Putamen (tissue), 1 donor: ENCODE measurements at regions not wholly inside any gene's neighbourhood (a gene's known extent, or its start where the extent isn't known, plus 50 kb on each side); places are given as distances from the start of the nearest gene placed in this dataset.
A peak's percentile ranks its signal among the peaks of the same experiment; 100 is the strongest.

ENCODE experiments used
- DNase-seq: peaks from one replicate; pipeline ENCODE4 v3.0.0-alpha.2; 2016; ENCODE audit warnings: low spot score

DNA sequence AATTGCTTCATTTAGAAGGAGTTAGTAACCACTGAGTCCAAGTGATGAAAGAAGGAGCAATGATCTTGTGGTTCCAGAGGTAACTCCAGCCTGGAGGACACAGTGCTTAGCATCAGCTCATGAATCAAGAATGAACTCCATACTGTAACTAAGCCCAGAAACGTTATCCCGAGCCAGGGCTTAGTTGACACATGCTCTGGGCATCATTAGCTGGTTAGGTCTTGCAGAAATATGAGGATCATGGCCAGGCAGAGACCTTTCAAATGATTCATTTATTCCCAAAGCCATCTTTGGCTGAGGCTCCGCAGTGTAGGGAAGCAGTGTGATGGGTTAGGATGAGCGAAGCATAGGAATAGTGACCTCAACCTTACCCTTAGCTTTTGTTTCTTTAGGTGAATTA is 277.4 kb downstream of the FAM76B start:
- no peak for DNase-seq

DNA sequence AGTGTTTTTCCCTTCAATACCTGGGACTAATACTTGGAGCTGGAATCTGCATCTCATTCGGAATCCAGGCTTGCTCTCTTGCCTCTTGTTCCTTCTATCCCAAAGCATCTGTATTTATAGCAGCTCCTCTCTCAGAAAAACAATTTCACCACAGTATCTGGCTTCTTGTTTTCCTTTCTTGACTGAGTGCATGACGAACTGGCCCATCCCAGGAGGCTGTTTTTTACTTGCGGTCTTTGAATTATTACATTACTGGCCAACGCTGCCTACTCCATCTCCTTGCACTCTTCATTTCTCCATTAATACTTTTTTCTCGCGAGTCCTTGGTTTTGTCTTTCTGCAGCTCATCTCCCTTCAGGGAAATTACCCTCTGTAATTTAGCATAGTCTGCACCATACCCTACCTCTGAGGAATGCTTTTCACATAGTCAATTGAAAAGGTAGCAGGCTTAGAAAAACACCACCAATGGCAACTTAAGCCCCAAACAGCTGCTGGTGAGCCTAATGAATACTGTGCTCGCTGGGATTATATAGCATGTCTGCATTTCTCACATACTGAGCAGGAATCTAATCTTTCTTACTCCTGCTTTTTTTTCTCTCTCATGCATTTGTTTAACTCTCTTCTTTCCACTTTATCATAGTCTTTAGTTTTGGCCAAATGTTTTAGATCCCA is 277.4 kb upstream of the SESN3 start:
- no peak for DNase-seq

DNA sequence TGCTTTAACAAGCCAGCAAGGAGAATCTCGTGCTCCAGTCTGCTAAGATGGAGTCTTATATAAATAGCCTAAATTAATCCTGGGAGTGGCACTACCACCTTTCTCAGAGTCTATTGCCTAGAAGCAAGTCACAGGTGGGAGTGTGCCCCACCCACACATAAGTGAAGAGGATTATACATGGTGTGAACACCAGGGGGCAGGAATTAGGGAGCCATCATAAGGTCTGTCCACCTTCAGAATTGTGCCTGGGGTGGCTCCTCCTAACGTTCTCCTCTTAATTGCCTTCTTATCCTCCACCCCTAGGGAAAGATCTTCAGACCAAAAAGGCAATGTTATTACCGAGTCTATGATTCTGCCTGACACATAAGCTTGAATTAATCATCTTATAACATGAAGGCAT is 276.8 kb upstream of the SESN3 start:
- no peak for DNase-seq

DNA sequence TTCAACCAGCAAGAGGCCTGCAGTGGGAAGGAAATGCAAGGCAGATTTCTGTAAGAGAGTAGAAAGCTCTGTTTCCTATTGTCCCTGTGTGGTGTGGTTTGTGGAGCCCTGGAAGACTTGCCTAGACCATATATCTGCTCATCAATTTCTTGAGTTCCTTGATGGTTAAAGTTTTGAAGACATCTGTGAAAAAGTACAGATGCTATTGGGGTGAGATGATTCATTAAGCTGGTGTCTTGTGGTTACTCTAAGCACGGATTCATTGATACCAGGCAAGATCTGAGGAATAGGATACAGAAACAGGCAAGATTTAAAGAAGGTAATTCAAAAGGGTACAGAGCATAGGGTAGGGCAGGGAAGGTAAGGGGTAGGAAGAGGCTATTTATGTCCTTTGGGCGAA is 275.8 kb upstream of the SESN3 start:
- DNase-seq, result no peak

DNA sequence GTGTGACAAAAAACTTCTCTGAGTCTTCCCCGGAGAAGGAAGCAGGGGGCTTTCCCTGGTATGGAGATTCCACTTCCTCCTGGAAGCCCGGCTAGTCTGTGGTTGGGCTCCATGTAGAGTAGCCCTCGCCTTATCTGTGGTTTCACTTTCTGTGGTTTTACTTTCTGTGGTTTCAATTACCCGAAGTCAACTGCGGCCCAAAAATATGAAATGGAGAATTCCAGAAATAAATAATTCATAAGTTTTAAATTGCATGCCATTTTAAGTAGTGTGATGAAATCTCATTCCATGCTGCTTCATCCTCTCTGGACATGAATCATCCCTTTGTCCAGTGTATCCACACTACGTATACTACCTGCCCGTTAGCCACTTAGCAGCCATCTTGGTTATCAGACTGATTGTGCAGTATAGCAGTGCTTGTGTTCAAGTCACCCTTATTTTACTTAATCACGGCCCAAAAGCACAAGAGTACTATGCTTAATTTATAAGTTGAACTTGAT is 275.0 kb upstream of the SESN3 start:
- no peak for DNase-seq

DNA sequence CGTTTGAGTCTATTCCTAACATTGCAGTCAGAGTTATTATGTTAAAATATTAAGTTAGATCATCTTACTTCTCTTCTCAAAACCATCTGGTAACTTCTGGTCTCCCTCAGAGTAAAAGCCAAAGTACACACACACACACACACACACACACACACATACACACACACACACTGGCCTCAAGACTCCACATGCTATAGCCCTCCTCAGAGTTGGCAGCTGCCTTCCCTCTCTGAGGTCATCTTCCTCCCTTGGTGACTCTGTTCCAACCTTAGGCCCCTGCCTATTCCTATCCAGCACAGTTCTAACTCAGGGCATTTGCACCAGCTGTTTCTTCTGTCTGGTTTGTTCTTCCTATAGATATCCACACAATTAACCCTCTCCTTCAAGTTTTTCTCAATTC is 272.0 kb upstream of the SESN3 start:
- no peak for DNase-seq

DNA sequence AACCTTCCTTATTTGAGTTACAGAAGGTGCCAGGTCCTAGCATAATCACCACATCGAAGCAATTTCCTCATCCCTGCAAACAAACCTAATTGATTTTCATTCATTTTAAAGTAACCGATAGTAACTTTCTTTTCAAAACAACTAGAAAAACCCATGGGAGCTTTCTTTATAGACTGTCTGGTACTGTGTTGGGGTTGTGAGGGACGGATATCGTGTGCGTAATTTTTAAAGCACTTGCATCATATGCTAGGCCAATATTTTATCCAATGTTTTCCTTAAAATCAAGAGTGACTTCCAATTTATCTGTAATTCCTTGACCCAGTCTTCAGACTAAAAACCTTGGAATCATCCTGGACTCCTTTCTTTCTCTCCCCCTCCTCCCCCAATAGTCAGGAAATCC is 271.5 kb upstream of the SESN3 start:
- DNase-seq, result no peak

DNA sequence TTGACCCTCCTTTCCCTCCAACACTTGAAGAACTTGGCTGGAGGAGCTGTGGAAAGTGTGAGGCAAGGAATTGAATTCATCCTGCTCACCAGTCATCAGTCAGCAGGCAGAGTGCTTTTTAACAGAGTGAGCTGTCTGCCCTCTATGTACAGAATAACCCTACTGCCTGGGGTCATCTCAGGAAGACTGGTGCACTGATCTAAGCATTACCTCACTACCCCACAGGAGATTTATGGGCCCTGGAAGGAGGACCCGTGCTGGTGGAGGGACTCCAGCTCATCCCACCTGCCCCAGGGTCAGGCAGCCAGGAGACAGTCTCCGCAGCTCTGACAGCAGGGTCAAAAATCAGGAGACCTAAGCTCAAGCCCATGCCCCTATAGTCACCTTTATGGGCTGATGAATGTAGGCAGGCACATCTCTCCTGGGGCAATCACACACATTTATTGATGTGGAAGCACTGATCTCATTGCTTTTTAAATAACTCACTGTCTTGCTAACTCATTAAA is 270.8 kb upstream of the SESN3 start:
- no peak for DNase-seq

DNA sequence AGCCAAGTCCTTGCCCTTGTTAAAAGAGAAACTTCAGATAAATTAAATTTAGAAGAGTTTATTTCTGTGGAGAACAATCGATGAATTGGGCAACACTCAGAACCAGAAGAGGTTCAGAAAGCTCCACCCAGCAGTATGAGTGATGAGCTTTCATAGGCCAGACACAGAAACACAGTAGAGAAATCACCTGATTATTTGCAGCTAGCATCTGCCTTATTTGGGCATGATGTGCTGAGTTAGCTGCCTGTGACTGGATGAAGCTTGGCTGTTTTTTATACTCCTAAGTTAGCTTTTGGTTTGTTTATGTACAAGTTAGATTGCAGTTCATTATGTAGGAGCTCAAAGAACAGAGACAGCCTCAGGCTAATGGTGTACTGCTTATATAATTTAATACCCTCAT is 269.5 kb upstream of the SESN3 start:
- DNase-seq, result no peak

DNA sequence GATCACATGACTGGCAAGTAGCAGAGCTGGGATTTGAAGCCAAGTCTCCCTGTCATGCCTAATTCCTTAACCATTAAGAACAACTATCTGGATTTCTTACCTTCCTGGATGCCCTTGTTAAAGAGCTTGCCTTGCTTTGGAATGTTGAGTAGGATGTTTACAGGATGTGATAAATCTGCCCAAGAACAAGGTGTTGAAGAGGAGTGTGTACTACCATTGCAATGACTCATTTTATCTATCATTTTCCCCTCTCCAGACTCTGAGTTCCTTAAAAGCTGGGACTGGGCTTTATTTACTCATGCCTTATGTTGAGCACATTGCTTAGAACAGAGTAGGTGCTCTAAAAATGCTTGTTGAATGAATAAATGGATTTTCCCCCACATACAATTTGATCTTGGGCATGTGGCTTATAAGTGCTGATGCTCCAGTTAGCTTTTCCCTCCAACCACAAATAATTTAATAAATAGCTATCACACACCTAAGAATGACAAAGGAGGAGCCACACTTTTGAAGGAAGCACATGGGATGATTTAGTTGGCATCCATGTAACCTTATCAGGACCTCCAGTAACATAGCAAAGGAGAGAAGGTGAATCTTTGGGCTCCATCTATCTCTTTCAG is 268.6 kb upstream of the SESN3 start:
- DNase-seq, result no peak

DNA sequence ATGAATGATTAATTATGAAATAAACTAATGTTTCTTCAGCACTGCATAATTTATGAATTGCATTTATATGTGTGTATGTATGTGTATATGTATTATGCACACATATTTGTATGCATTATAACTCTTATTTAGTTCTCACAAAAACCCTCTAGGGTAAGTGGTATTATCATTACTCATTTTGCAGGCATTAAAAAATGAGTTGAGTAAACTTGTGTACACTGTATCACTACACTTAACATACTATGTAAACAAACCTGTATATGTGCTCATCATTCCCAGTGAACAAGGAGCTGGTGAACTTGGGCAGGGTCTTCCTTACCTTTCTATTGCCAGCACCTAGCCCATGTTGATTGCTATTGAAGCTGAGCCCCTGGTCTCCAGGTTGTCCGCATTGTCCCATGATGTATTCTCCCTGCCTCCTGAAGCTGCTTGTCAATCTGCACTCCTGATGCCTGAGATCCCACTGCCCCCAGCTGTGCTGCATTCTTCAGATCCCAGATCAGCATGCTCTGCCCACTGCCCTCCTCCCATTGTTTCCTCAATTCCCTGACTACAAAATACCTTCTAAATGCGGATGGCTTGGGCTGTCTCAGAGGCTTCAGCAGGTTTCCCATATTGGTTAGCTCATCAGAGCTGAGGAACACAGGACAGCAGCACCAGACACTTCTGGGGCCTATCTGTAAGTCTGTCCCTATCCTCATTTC is 267.9 kb upstream of the SESN3 start:
- no peak for DNase-seq

DNA sequence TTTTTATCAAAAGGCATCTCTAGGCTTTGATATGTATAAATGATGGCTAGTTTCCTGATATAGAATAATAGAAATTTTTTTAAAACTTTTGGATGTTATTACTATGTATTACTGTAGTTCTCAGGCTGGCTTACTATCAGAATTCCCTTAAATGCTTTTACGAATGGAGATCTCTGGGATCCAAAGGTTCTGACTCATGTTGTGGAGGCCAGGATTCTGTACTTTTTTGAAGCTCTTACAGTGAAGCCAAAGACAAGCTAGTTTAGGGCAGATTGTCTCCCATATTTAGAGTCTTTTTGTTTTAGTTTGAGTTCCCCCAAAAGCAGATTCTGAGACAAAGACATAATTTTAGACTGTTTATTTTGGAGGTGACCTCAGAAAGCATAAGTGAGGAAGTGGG is 265.9 kb upstream of the SESN3 start:
- no peak for DNase-seq

DNA sequence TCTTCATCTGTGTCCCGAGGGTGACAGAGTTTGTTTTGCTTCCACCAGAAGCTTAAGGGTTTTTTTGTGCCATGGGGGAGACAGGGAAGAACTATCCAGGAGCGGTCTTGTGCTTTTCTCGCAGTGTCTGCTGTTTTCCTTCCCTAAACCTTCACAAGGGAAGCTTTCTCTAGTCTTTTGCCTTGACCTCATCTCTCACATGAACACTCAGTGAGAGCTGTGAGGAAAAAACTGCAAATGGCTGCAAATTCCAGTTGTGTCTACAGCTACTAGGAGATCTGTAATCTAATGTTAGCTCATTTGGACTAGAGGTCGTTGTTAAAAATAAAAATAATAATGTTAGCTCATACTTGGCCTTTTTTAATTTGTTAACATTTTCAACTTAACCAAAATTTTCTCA is 264.7 kb upstream of the SESN3 start:
- no peak for DNase-seq

DNA sequence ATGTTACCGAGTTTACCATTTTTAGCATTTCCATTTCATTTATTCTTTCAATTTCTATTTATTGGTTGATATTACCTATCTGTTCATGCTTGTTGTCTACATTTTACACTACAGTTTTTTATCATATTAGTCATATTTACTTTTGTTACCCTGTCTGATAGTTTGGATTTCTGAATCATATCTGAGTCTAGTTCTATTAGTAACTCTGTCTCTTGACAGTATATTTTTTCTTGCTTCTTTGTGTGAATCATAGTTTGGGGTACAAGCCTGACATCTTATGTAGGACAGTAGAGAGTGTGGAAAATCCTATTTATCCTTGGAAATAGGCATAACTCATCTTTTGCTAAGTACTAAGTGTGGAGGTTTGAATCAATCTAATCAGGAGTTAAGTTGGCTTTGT is 263.9 kb upstream of the SESN3 start:
- DNase-seq, result no peak

DNA sequence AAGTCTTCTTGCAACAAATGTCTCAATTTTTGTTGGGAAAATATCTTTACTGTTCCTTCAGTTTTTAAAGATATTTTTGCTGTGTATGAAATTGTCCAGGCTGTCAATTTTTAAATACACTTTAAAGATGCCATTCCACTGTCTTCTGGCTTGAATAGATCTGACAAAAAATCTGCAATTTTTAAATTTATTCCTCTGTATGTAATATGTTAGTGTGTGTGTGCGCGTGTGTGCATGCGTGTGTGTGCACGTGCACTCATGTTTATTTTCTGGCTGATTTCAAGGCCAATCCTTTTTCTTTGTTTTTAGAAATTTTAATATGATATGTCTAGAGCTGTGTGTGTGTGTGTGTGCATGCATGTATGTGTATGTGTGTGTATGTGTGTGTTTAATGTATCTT is 263.2 kb upstream of the SESN3 start:
- DNase-seq, result no peak

DNA sequence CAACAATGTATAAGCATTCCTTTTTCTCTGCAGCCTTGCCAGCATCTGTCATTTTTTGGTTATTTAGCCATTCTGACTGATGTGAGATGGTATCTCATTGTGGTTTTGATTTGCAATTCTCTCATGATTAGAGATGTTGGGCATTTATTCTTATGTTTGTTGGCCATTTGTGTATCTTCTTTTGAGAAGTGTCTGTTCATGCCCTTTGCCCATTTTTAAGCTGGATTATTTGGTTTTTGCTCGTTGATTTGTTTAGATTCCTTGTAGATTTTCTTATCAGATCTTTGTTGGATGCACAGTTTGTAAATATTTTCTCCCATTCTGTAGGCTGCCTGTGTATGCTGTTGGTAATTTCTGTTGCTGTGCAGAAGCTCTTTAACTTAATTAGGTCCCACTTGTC is 259.6 kb upstream of the SESN3 start:
- no peak for DNase-seq

DNA sequence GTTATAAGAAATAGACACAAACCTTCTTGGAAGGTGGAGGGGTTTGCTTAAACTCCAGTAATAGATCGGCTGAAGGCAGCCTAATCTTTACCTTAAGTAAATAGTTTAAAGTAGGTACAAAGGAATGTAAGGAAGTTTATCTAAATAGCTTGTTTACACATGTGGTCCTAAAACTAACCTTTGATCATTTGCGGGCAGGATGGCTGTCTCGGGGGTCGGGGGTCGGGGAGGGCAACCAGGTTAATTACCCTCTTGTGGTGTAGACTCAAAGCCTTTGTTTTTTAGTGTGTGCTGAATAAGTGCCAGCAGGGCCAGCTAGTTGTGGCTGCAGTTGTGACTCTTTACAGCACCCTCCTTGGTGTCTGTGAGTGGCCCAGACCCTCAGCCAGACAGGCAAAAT is 256.9 kb upstream of the SESN3 start:
- DNase-seq, result no peak

DNA sequence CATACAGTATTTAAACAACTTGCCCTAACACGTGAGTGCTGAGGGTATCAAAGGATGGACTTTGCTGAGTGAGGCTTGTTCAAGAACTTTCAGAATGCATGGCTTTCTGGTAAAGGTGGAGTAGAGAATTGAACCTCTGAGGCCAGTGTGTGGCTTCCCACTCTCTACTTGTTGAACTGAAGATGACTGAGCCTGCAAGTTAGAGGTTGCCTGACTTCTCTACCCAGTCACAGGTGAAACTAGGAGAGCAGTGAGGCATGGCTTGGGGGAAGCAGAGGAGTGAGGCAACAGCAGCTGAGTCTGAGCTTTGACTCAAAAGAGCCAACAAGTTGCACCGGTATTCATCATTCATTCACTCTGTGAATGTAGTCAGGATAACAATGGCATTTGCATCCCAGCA is 256.4 kb upstream of the SESN3 start:
- no peak for DNase-seq

DNA sequence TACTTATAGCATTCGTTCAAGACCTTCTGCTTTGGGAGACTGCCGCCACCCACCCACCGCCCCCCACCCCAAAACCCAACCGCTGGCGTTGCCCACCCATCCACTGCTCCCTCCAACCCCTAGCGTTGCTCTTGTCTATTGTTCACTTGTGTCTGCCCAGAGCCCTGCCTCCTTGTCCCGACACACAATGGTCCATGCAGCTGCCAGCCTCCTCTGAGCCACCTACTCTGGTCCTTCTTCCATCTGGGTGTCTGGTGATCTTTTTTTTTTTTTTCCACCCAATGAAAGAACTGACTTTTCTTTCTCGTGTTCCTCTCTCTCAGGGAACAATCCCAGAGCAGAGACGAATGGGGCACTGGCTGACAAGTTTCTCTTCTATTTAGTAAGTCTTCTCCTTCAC is 256.0 kb upstream of the SESN3 start:
- DNase-seq, result peak; percentile 27

DNA sequence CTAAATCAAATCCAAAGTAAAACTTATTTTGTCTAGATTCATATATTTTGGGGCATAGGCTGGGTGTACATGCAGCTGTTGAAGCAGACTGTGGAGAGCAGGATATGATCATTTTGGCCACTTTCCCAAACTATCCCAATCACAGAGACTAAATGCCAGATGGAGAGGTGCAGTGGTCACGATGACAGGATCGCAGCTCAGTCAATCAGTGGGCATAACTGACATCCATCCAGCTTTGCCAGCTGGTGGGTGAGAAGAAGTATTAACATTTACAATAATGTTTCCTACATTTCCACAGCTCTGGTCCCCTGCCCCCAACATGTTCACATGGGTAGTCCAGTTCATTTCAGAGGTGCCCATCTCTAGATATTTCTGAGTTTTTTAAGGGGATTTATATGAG is 255.5 kb upstream of the SESN3 start:
- DNase-seq, result no peak

DNA sequence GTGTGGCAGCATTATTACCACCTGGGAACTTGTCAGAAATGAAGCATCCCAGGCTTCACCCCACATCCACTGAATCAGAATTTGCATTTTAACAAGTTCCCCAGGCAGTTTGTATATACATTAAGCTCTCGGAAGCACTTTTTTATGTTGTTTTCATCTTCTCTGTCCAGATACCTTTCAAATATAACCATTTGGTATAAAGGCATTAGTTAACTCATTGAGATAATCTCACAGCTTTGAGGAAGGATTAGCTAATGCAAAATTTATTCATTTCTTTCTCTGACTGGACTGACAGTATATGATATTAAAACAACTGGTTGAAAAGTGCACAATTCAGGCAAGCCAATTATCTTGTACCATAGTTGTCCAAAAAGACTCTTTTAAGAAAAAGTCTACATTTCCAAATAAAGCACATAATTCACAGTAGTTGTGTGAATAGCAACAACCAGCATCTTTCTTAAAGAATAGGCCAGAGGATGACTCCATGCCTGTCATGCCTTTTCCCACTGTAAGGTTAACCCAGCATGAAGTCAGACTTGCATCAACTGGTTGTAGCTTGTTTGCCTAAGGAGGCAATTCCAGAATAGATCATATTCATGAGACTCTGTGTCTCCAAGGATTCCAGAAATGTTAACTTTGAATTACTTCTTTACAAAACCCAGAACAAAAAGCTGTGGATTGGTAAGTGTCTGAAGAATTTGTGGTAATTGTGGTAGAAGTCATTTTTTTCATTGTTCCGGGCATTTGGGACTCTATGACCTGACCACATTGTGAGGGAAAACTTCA is 254.3 kb upstream of the SESN3 start:
- DNase-seq, result no peak

DNA sequence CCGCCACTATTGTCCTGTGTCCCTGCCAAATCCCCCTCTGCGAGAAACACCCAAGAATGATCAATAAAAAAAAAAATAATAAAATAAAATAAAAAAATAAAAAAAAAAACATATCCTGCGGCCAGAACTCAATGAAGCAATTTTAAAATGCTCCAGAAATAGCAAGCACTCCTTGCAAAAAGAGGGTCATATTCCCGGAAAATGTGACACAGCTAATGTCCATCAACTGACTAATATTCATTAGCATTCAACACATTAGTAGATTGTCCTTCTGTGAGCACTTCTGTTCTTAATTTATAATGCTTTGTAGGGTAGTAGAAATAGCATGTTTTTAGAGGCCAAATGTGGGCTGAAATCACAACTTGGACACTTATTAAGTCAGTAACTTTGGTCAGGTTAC is 252.3 kb upstream of the SESN3 start:
- DNase-seq, result no peak

DNA sequence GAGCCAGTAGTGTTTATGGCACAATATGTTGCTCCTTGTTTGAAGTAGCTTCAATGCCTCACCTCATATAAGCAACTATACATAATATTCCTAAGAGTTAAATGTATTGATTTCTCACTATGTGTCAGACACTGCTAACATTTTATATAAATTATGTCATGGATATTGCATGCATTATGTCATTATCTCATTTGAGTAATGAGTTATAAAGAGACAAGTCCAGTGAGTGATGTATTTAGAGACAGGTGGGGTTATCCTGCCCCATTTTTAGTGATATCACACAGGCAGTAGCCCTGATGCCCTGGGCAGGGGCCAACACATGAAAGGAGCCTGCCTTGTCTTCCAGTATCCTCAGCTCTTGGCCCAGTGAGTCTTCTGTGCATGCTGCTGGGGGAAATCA is 247.0 kb upstream of the SESN3 start:
- no peak for DNase-seq
